ENCODE measurements at regions not wholly inside any gene's neighbourhood (a gene's known extent, or its start where the extent isn't known, plus 50 kb on each side); places are given as distances from the start of the nearest gene placed in this dataset.

GRCh38 chr12:107309020-107309419, 215.7 kb upstream of the CRY1 start:
- Mint-ChIP-seq H3K36me3 (ENCODE audit: low read depth) (no peaks in the 10 kb centered on the region), H3K27me3 (ENCODE audit: insufficient read depth) (peaks cover 2% of the 10 kb centered on the region; the same call in 1 of the 2 replicates), H3K9me3 (no peaks in the 10 kb centered on the region), H3K27ac (no peak overlapping the region), H3K4me1 (ENCODE audit: low read depth) (no peaks in the 10 kb centered on the region), H3K4me3 (no peak overlapping the region)
- TF ChIP-seq CTCF (IDR thresholded peaks at IDR 0.05), result no peak
- DNase-seq, result no peak

DNA sequence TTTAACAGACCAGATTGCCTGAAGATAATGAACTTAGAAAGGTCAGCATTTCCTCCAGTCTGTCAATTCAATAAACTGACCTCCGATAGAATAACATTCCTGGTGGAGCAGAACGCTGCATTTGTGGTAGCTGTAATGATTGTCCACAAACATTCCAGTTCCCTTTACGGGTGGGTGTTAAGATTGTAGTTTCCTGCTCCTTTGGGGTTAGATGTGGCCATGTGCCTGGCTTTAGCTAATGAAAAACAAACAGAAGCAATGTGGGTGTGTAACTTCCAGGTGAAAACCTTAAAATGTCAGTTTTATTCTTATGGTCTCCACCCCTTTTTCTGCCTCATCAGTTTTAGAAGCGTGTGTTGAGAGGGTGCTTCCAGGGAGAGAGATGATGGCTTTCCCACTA, 217.3 kb upstream of the CRY1 start:
- Mint-ChIP-seq H3K4me1 (ENCODE audit: low read depth) (no peaks in the 10 kb centered on the region), H3K9me3 (no peaks in the 10 kb centered on the region), H3K4me3 (no peak overlapping the region), H3K27me3 (ENCODE audit: insufficient read depth) (peaks cover 2% of the 10 kb centered on the region; the same call in 1 of the 2 replicates), H3K36me3 (ENCODE audit: low read depth) (no peaks in the 10 kb centered on the region), H3K27ac (no peak overlapping the region)
- no peak for DNase-seq
- TF ChIP-seq CTCF (IDR thresholded peaks at IDR 0.05), result no peak

GRCh38 chr12:107311682-107312081, 218.3 kb upstream of the CRY1 start:
- no peak for DNase-seq
- Mint-ChIP-seq H3K4me1 (ENCODE audit: low read depth) (no peaks in the 10 kb centered on the region), H3K9me3 (no peaks in the 10 kb centered on the region), H3K27me3 (ENCODE audit: insufficient read depth) (peaks cover 2% of the 10 kb centered on the region; the same call in 1 of the 2 replicates), H3K4me3 (no peak overlapping the region), H3K27ac (no peak overlapping the region), H3K36me3 (ENCODE audit: low read depth) (no peaks in the 10 kb centered on the region)
- TF ChIP-seq CTCF (IDR thresholded peaks at IDR 0.05), result no peak

GRCh38 chr12:107317751-107318555, 224.6 kb upstream of the CRY1 start:
- no peak for DNase-seq
- TF ChIP-seq CTCF (IDR thresholded peaks at IDR 0.05), result no peak
- H3K27me3 Mint-ChIP-seq (ENCODE audit: insufficient read depth), result peaks cover 19% of the 10 kb centered on the region
- H3K4me1 Mint-ChIP-seq (ENCODE audit: low read depth), result no peaks in the 10 kb centered on the region
- no peak overlapping the region for H3K27ac Mint-ChIP-seq
- no peaks in the 10 kb centered on the region for H3K36me3 Mint-ChIP-seq (ENCODE audit: low read depth)
- no peak overlapping the region for H3K4me3 Mint-ChIP-seq
- no peaks in the 10 kb centered on the region; the same call in 1 of the 2 replicates for H3K9me3 Mint-ChIP-seq

DNA sequence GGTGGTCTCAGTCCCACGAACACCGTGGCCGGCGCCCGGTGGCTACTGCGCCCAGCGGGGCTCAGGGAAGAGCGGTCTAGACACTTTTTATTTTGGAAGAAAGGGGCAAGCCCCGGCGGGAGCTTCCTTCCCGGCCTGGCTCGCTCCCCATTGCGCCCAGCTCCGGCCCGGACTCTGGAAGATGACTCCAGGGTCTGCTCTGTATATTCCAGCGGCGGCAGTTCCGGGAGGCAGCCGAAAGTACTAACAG, 225.1 kb upstream of the CRY1 start:
- Mint-ChIP-seq H3K9me3 (no peaks in the 10 kb centered on the region; the same call in 1 of the 2 replicates), H3K4me1 (ENCODE audit: low read depth) (no peaks in the 10 kb centered on the region), H3K27me3 (ENCODE audit: insufficient read depth) (peaks cover 19% of the 10 kb centered on the region), H3K4me3 (no peak overlapping the region), H3K27ac (no peak overlapping the region), H3K36me3 (ENCODE audit: low read depth) (no peaks in the 10 kb centered on the region)
- TF ChIP-seq CTCF (IDR thresholded peaks at IDR 0.05), result no peak
- DNase-seq, result no peak
